RPMI7951 (cell line): ENCODE measurements at regions not wholly inside any gene's neighbourhood (a gene's known extent, or its start where the extent isn't known, plus 50 kb on each side); places are given as distances from the start of the nearest gene placed in this dataset.

Source experiments
- DNase-seq: peaks from one replicate; pipeline ENCODE4 v3.0.0-alpha.2; 2012; ENCODE audit warnings: low read depth

GRCh38 chr10:6342096-6342685, 139.5 kb downstream of the PFKFB3 start:
- no peak for DNase-seq

GRCh38 chr10:6343305-6344010, 140.7 kb downstream of the PFKFB3 start:
- peak; percentile 62 for DNase-seq

GRCh38 chr10:6345404-6345803, 142.7 kb downstream of the PFKFB3 start:
- DNase-seq: no peak

GRCh38 chr10:6346631-6347030, 143.9 kb downstream of the PFKFB3 start:
- DNase-seq: peak; percentile 72

GRCh38 chr10:6347391-6347951, 144.7 kb downstream of the PFKFB3 start:
- peak; percentile 84 for DNase-seq

GRCh38 chr10:6348096-6348874, 145.6 kb downstream of the PFKFB3 start:
- peak; percentile 96 for DNase-seq

GRCh38 chr10:6349846-6350535, 147.3 kb downstream of the PFKFB3 start:
- DNase-seq: no peak

GRCh38 chr10:6350609-6351008, 147.9 kb downstream of the PFKFB3 start:
- no peak for DNase-seq

- DNase-seq: peak; percentile 67
Observed at GRCh38 chr10:6351495-6351894, 148.8 kb downstream of the PFKFB3 start.

GRCh38 chr10:6353526-6353925, 150.8 kb downstream of the PFKFB3 start:
- no peak for DNase-seq

- DNase-seq: no peak
Observed at GRCh38 chr10:6354168-6354772, 151.5 kb downstream of the PFKFB3 start.

- no peak for DNase-seq
Observed at GRCh38 chr10:6356280-6356793, 153.6 kb downstream of the PFKFB3 start.

GRCh38 chr10:6361869-6362268, 159.1 kb downstream of the PFKFB3 start:
- no peak for DNase-seq

- DNase-seq: no peak
Observed at GRCh38 chr10:6362879-6363278, 160.1 kb downstream of the PFKFB3 start.

- no peak for DNase-seq
Observed at GRCh38 chr10:6363511-6363910, 160.8 kb downstream of the PFKFB3 start.

GRCh38 chr10:6364283-6364682, 161.6 kb downstream of the PFKFB3 start:
- no peak for DNase-seq

GRCh38 chr10:6364893-6365292, 162.2 kb downstream of the PFKFB3 start:
- peak; percentile 15 for DNase-seq

GRCh38 chr10:6365384-6365783, 162.7 kb downstream of the PFKFB3 start:
- no peak for DNase-seq
